ENCODE measurements at regions not wholly inside any gene's neighbourhood (a gene's known extent, or its start where the extent isn't known, plus 50 kb on each side); places are given as distances from the start of the nearest gene placed in this dataset.

- DNase-seq = no peak
Observed at GRCh38 chr21:39124681-39125251, 58.5 kb downstream of the PSMG1 start.

GRCh38 chr21:39123375-39123774 lies 59.9 kb downstream of the PSMG1 start:
- DNase-seq = no peak

- no peak for DNase-seq
Observed at GRCh38 chr21:39121600-39122355, 61.5 kb downstream of the PSMG1 start.

- DNase-seq = no peak
Observed at GRCh38 chr21:39120876-39121599, 62.2 kb downstream of the PSMG1 start.

GRCh38 chr21:39119891-39120290 lies 63.4 kb downstream of the PSMG1 start:
- no peak for DNase-seq

- DNase-seq = no peak
Observed at GRCh38 chr21:39118604-39119215, 64.5 kb downstream of the PSMG1 start.

- no peak for DNase-seq
Observed at GRCh38 chr21:39118061-39118460, 65.2 kb downstream of the PSMG1 start.

- DNase-seq = no peak
Observed at GRCh38 chr21:39117440-39117970, 65.7 kb downstream of the PSMG1 start.

- no peak for DNase-seq
Observed at GRCh38 chr21:39116761-39117439, 66.4 kb downstream of the PSMG1 start.

GRCh38 chr21:39115576-39116235 lies 67.5 kb downstream of the PSMG1 start:
- DNase-seq = no peak

- no peak for DNase-seq
Observed at GRCh38 chr21:39114871-39115575, 68.2 kb downstream of the PSMG1 start.

GRCh38 chr21:39111931-39112550 lies 71.2 kb downstream of the PSMG1 start:
- DNase-seq = no peak

- DNase-seq = no peak
Observed at GRCh38 chr21:39110431-39110830, 72.8 kb downstream of the PSMG1 start.

GRCh38 chr21:39109596-39110210 lies 73.5 kb downstream of the PSMG1 start:
- no peak for DNase-seq

- no peak for DNase-seq
Observed at GRCh38 chr21:39109163-39109530, 74.1 kb downstream of the PSMG1 start.

GRCh38 chr21:39108291-39109162 lies 74.7 kb downstream of the PSMG1 start:
- no peak for DNase-seq

GRCh38 chr21:39107739-39108138 lies 75.5 kb downstream of the PSMG1 start:
- no peak for DNase-seq

GRCh38 chr21:39106881-39107462 lies 76.3 kb downstream of the PSMG1 start:
- no peak for DNase-seq

GRCh38 chr21:39105836-39106235 lies 77.4 kb downstream of the PSMG1 start:
- no peak for DNase-seq
